ENCODE measurements at regions not wholly inside any gene's neighbourhood (a gene's known extent, or its start where the extent isn't known, plus 50 kb on each side); places are given as distances from the start of the nearest gene placed in this dataset.
A peak's percentile ranks its signal among the peaks of the same experiment; 100 is the strongest.

- no peak for DNase-seq
- no peaks in the 10 kb centered on the region for H3K27me3 Mint-ChIP-seq
- peaks cover 14% of the 10 kb centered on the region for H3K9me3 Mint-ChIP-seq
- intact Hi-C loops (cut with micrococcal nuclease): no loop called here
- CTCF ChIA-PET: no interaction called here
- no peak overlapping the region for H3K27ac Mint-ChIP-seq
- H3K4me3 Mint-ChIP-seq: no peak overlapping the region
- POLR2A ChIA-PET: no interaction called here
- peaks cover 40% of the 10 kb centered on the region for H3K4me1 Mint-ChIP-seq (ENCODE audit: low read depth)
- H3K36me3 Mint-ChIP-seq: peaks cover 10% of the 10 kb centered on the region
Measured at GRCh38 chr12:92365836-92366235, 220.2 kb upstream of the BTG1 start.

- Mint-ChIP-seq H3K4me1 (ENCODE audit: low read depth) (peaks cover 45% of the 10 kb centered on the region), H3K9me3 (peaks cover 19% of the 10 kb centered on the region), H3K27ac (no peak overlapping the region), H3K4me3 (no peak overlapping the region), H3K36me3 (peaks cover 15% of the 10 kb centered on the region), H3K27me3 (no peaks in the 10 kb centered on the region)
- ChIA-PET POLR2A (no interaction called here), CTCF (no interaction called here)
- no peak for DNase-seq
- intact Hi-C loops (cut with micrococcal nuclease): no loop called here
Measured at GRCh38 chr12:92365333-92365732, 219.7 kb upstream of the BTG1 start.

- Mint-ChIP-seq H3K4me1 (ENCODE audit: low read depth) (peaks cover 56% of the 10 kb centered on the region), H3K27me3 (no peaks in the 10 kb centered on the region), H3K9me3 (peaks cover 23% of the 10 kb centered on the region), H3K36me3 (peaks cover 20% of the 10 kb centered on the region), H3K4me3 (peak overlapping the region; percentile 74), H3K27ac (peak overlapping the region; percentile 87)
- ChIA-PET POLR2A (interaction anchor here (1.1 to 1.6 kb wide), 4 partner anchors 35 to 219 kb away, joined by 5 to 6 read pairs (median 5); partner anchors contain the start of gene BTG1), CTCF (interaction anchor here (0.9 to 1.8 kb wide), 4 partner anchors 45 to 219 kb away, joined by 4 to 8 read pairs (median 4); no protein-coding TSS in a partner anchor)
- DNase-seq: peak; percentile 55
- intact Hi-C loops (cut with micrococcal nuclease): loop anchor here (1.0 to 5.0 kb wide), 7 partner anchors 35 to 486 kb away; no protein-coding TSS in a partner anchor
Measured at GRCh38 chr12:92363295-92364146, 217.9 kb upstream of the BTG1 start.

GRCh38 chr12:92362785-92363184, 217.1 kb upstream of the BTG1 start:
- H3K4me3 Mint-ChIP-seq: peak overlapping the region; percentile 74
- DNase-seq: peak; percentile 16
- POLR2A ChIA-PET: interaction anchor here (1.1 to 1.6 kb wide), 3 partner anchors 41 to 219 kb away, joined by 5 read pairs; partner anchors contain the start of gene BTG1
- H3K27ac Mint-ChIP-seq: peak overlapping the region; percentile 87
- intact Hi-C loops (cut with micrococcal nuclease): loop anchor here (1.0 to 5.0 kb wide), 9 partner anchors 36 to 485 kb away; no protein-coding TSS in a partner anchor
- CTCF ChIA-PET: interaction anchor here (0.9 to 1.8 kb wide), 4 partner anchors 45 to 218 kb away, joined by 4 to 8 read pairs (median 4); no protein-coding TSS in a partner anchor
- H3K4me1 Mint-ChIP-seq (ENCODE audit: low read depth): peaks cover 56% of the 10 kb centered on the region
- no peaks in the 10 kb centered on the region for H3K27me3 Mint-ChIP-seq
- H3K36me3 Mint-ChIP-seq: peaks cover 22% of the 10 kb centered on the region
- H3K9me3 Mint-ChIP-seq: peaks cover 26% of the 10 kb centered on the region

- Mint-ChIP-seq H3K4me1 (ENCODE audit: low read depth) (peaks cover 56% of the 10 kb centered on the region), H3K36me3 (peaks cover 26% of the 10 kb centered on the region), H3K9me3 (peaks cover 31% of the 10 kb centered on the region), H3K4me3 (peak overlapping the region; percentile 14), H3K27me3 (no peaks in the 10 kb centered on the region), H3K27ac (peak overlapping the region; percentile 67)
- CTCF ChIA-PET: interaction anchor here (0.6 to 1.8 kb wide), 4 partner anchors 46 to 339 kb away, joined by 4 to 8 read pairs (median 4); no protein-coding TSS in a partner anchor
- POLR2A ChIA-PET: interaction anchor here (1.1 to 1.6 kb wide), 2 partner anchors 42 to 218 kb away, joined by 5 read pairs; no protein-coding TSS in a partner anchor
- DNase-seq: no peak
- intact Hi-C loops (cut with micrococcal nuclease): loop anchor here (1.0 to 5.0 kb wide), 7 partner anchors 41 to 485 kb away; no protein-coding TSS in a partner anchor
Measured at GRCh38 chr12:92362126-92362525, 216.5 kb upstream of the BTG1 start.

GRCh38 chr12:92360543-92360942, 214.9 kb upstream of the BTG1 start:
- POLR2A ChIA-PET: no interaction called here
- H3K27ac Mint-ChIP-seq: peak overlapping the region; percentile 62
- peaks cover 43% of the 10 kb centered on the region for H3K9me3 Mint-ChIP-seq
- peaks cover 30% of the 10 kb centered on the region for H3K36me3 Mint-ChIP-seq
- CTCF ChIA-PET: no interaction called here
- DNase-seq: no peak
- H3K4me3 Mint-ChIP-seq: no peak overlapping the region
- H3K4me1 Mint-ChIP-seq (ENCODE audit: low read depth): peaks cover 62% of the 10 kb centered on the region
- H3K27me3 Mint-ChIP-seq: no peaks in the 10 kb centered on the region
- intact Hi-C loops (cut with micrococcal nuclease): loop anchor here (5.0 kb wide), 2 partner anchors 63 to 483 kb away; no protein-coding TSS in a partner anchor

- Mint-ChIP-seq H3K27me3 (no peaks in the 10 kb centered on the region), H3K4me3 (no peak overlapping the region), H3K36me3 (peaks cover 30% of the 10 kb centered on the region), H3K27ac (peak overlapping the region; percentile 62), H3K4me1 (ENCODE audit: low read depth) (peaks cover 60% of the 10 kb centered on the region), H3K9me3 (peaks cover 43% of the 10 kb centered on the region)
- CTCF ChIA-PET: no interaction called here
- intact Hi-C loops (cut with micrococcal nuclease): loop anchor here (5.0 kb wide), 2 partner anchors 62 to 482 kb away; no protein-coding TSS in a partner anchor
- POLR2A ChIA-PET: no interaction called here
- no peak for DNase-seq
Measured at GRCh38 chr12:92359581-92360209, 214.0 kb upstream of the BTG1 start.

- Mint-ChIP-seq H3K9me3 (peaks cover 42% of the 10 kb centered on the region), H3K27ac (no peak overlapping the region), H3K36me3 (peaks cover 30% of the 10 kb centered on the region), H3K27me3 (no peaks in the 10 kb centered on the region), H3K4me1 (ENCODE audit: low read depth) (peaks cover 41% of the 10 kb centered on the region), H3K4me3 (no peak overlapping the region)
- intact Hi-C loops (cut with micrococcal nuclease): no loop called here
- DNase-seq: no peak
- POLR2A ChIA-PET: no interaction called here
- CTCF ChIA-PET: no interaction called here
Measured at GRCh38 chr12:92357584-92358261, 212.1 kb upstream of the BTG1 start.

GRCh38 chr12:92356425-92356824, 210.8 kb upstream of the BTG1 start:
- H3K27ac Mint-ChIP-seq: no peak overlapping the region
- H3K27me3 Mint-ChIP-seq: no peaks in the 10 kb centered on the region
- peaks cover 24% of the 10 kb centered on the region for H3K36me3 Mint-ChIP-seq
- no peak for DNase-seq
- H3K9me3 Mint-ChIP-seq: peaks cover 34% of the 10 kb centered on the region
- H3K4me3 Mint-ChIP-seq: no peak overlapping the region
- POLR2A ChIA-PET: no interaction called here
- intact Hi-C loops (cut with micrococcal nuclease): no loop called here
- H3K4me1 Mint-ChIP-seq (ENCODE audit: low read depth): peaks cover 30% of the 10 kb centered on the region
- CTCF ChIA-PET: no interaction called here

GRCh38 chr12:92349635-92350034, 204.0 kb upstream of the BTG1 start:
- Mint-ChIP-seq H3K4me1 (ENCODE audit: low read depth) (no peaks in the 10 kb centered on the region), H3K4me3 (no peak overlapping the region), H3K9me3 (peaks cover 12% of the 10 kb centered on the region), H3K27me3 (no peaks in the 10 kb centered on the region), H3K27ac (no peak overlapping the region), H3K36me3 (no peaks in the 10 kb centered on the region)
- CTCF ChIA-PET: no interaction called here
- DNase-seq: no peak
- POLR2A ChIA-PET: no interaction called here
- intact Hi-C loops (cut with micrococcal nuclease): no loop called here

GRCh38 chr12:92342574-92342973, 196.9 kb upstream of the BTG1 start:
- DNase-seq: no peak
- H3K27me3 Mint-ChIP-seq: no peaks in the 10 kb centered on the region
- peaks cover 8% of the 10 kb centered on the region for H3K4me1 Mint-ChIP-seq (ENCODE audit: low read depth)
- peaks cover 14% of the 10 kb centered on the region for H3K9me3 Mint-ChIP-seq
- no peak overlapping the region for H3K4me3 Mint-ChIP-seq
- H3K27ac Mint-ChIP-seq: no peak overlapping the region
- intact Hi-C loops (cut with micrococcal nuclease): no loop called here
- ChIA-PET POLR2A (no interaction called here), CTCF (no interaction called here)
- H3K36me3 Mint-ChIP-seq: no peaks in the 10 kb centered on the region

All from activated CD4-positive, alpha-beta memory T cell treated with anti-CD3 and anti-CD28 coated beads for 36 hours (primary cell).